ENCODE measurements at regions not wholly inside any gene's neighbourhood (a gene's known extent, or its start where the extent isn't known, plus 50 kb on each side); places are given as distances from the start of the nearest gene placed in this dataset.

- DNase-seq = no peak
Measured at GRCh38 chr15:94683902-94684301, 452.5 kb downstream of the MCTP2 start.

GRCh38 chr15:94691169-94691568, 459.8 kb downstream of the MCTP2 start:
- no peak for DNase-seq

GRCh38 chr15:94692710-94693109, 461.3 kb downstream of the MCTP2 start:
- no peak for DNase-seq

GRCh38 chr15:94700211-94700610, 468.9 kb downstream of the MCTP2 start:
- DNase-seq = no peak

GRCh38 chr15:94701281-94701985, 470.1 kb downstream of the MCTP2 start:
- DNase-seq = no peak

GRCh38 chr15:94703596-94703995, 472.2 kb downstream of the MCTP2 start:
- DNase-seq = no peak

- DNase-seq = no peak
Measured at GRCh38 chr15:94704421-94704820, 473.1 kb downstream of the MCTP2 start.

GRCh38 chr15:94704946-94705345, 473.6 kb downstream of the MCTP2 start:
- DNase-seq = no peak

- DNase-seq = no peak
Measured at GRCh38 chr15:94709319-94709718, 478.0 kb downstream of the MCTP2 start.

- DNase-seq = no peak
Measured at GRCh38 chr15:94722024-94722636, 490.8 kb downstream of the MCTP2 start.

- DNase-seq = no peak
Measured at GRCh38 chr15:94723801-94724200, 492.4 kb downstream of the MCTP2 start.

GRCh38 chr15:94731286-94731685, 499.9 kb downstream of the MCTP2 start:
- no peak for DNase-seq

- DNase-seq = no peak
Measured at GRCh38 chr15:94734460-94734859, 503.1 kb downstream of the MCTP2 start.

- no peak for DNase-seq
Measured at GRCh38 chr15:94736236-94736635, 504.9 kb downstream of the MCTP2 start.

- DNase-seq = no peak
Measured at GRCh38 chr15:94739639-94740038, 508.3 kb downstream of the MCTP2 start.

- no peak for DNase-seq
Measured at GRCh38 chr15:94740469-94740868, 509.1 kb downstream of the MCTP2 start.

- no peak for DNase-seq
Measured at GRCh38 chr15:94743668-94744067, 512.3 kb downstream of the MCTP2 start.

GRCh38 chr15:94744080-94744793, 512.9 kb downstream of the MCTP2 start:
- DNase-seq = no peak

- DNase-seq = no peak
Measured at GRCh38 chr15:94745371-94745770, 514.0 kb downstream of the MCTP2 start.

GRCh38 chr15:94747510-94747909, 516.1 kb downstream of the MCTP2 start:
- no peak for DNase-seq

- DNase-seq = no peak
Measured at GRCh38 chr15:94749811-94750617, 518.7 kb downstream of the MCTP2 start.

GRCh38 chr15:94760348-94760747, 529.0 kb downstream of the MCTP2 start:
- no peak for DNase-seq

- DNase-seq = no peak
Measured at GRCh38 chr15:94761574-94761973, 530.2 kb downstream of the MCTP2 start.
